Stomach (tissue), 8 donors: ENCODE measurements at regions not wholly inside any gene's neighbourhood (a gene's known extent, or its start where the extent isn't known, plus 50 kb on each side); places are given as distances from the start of the nearest gene placed in this dataset.

Experiments used
- DNase-seq, 2 donors: peaks; one replicate each; pipeline versions ENCODE4 v3.0.0 to v3.0.0-alpha.2; 2013 to 2019
- H3K27ac ChIP-seq, 5 donors: fragments of 200-600 bp in 4 of 5; sonication (generic) in 4 of 5; one replicate each; pipeline ENCODE4 v1.5.1; 2013 to 2019; ENCODE audit warnings: mild to moderate bottlenecking in 1 of 5, moderate library complexity in 1 of 5
- H3K27me3 ChIP-seq, 3 donors: fragments of 200-600 bp; sonication (generic); one replicate each; pipeline ENCODE4 v1.5.1; 2017 to 2019; ENCODE audit warnings: mixed run types in 1 of 3
- H3K36me3 ChIP-seq, 4 donors: fragments of 200-600 bp; sonication (generic); 1 replicate in 3 of 4; 2 replicates in 1 of 4; pipeline ENCODE4 v1.5.1; 2016 to 2019
- H3K4me1 ChIP-seq, 4 donors: fragments of 200-600 bp; sonication (generic); one replicate each; pipeline ENCODE4 v1.5.1; 2016 to 2019
- H3K4me3 ChIP-seq, 4 donors: fragments of 200-600 bp; sonication (generic) in 3 of 4; one replicate each; pipeline ENCODE4 v1.5.1; 2016 to 2019; ENCODE audit warnings: mild to moderate bottlenecking in 1 of 4
- H3K9me3 ChIP-seq, 4 donors: fragments of 200-600 bp; sonication (generic); one replicate each; pipeline ENCODE4 v1.5.1; 2016 to 2019
- EP300 ChIP-seq: sonication (generic); formaldehyde crosslinking; IDR thresholded peaks from one replicate; pipeline ENCODE4 v1.6.1; 2017; ENCODE audit warnings: antibody characterized with exemption
- POLR2A ChIP-seq, 4 donors: fragments of 450-650 bp; IDR thresholded peaks; one replicate each; pipeline ENCODE4 v1.6.1; 2016; ENCODE audit warnings: antibody characterized with exemption in 4 of 4, control low read depth in 2 of 4, mild to moderate bottlenecking in 1 of 4, moderate library complexity in 1 of 4
- POLR2AphosphoS5 ChIP-seq, 3 donors: sonication (generic); formaldehyde crosslinking; IDR thresholded peaks; one replicate each; pipeline ENCODE4 v1.6.1; 2016; ENCODE audit warnings: antibody characterized with exemption in 3 of 3
- WGBS, 5 donors: extraction: QIAGEN DNeasy Blood & Tissue Kit in 3 of 5; methylation state at CpG; one replicate each; pipeline versions ENCODE4 v1.1.5 to v1.1.7; 2013 to 2018; 5-methylcytosine and 5-hydroxymethylcytosine counted together
- intact Hi-C: fragments of 100-400 bp; cut with DNase I; formaldehyde crosslinking; loops from one replicate; pipeline ENCODE4 v1.15.1; 2023; ENCODE audit warnings: low total_unique reads
- TF ChIP-seq, protein P1 (sequence below), 7 experiments: fragments of 450-650 bp in 4 of 7; fragments of 200-600 bp in 3 of 7; sonication (generic) in 3 of 7; IDR thresholded peaks; one replicate each; pipeline ENCODE4 v1.5.1; 2016 to 2019; ENCODE audit warnings: antibody characterized with exemption in 7 of 7, control low read depth in 2 of 7, mild to moderate bottlenecking in 1 of 7
- donor health status: healthy with polysubstance abuse.
- donor health status: Bipolar disorder and iron deficiency.
- donor health status: healthy.

DNA sequence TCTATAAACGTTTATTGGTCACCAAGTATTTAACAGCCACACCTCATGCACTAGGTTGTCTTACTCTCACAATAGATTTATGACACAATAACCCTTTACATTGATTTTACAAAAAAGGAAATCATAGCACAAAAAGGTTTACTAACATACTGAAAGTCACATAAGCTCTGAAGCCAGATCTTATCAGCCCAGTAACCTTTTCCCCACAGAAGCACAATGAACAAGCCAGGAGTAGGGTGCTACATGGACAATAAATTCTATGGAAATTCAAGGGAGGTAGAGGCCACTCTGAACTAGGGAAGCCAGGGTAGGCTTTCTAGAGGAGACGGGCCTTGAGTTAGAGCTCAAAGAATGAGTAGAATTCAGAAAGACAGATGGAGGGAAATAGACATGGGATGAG is 633.5 kb upstream of the CADM1 start:
- no peaks in the 10 kb centered on the region for H3K4me1 ChIP-seq
- intact Hi-C loops = no loop called here
- 23 to 50% (median 44%) methylated on average over 2 of the region's 2 CpGs for WGBS, 5 donors
- H3K36me3 ChIP-seq = no peaks in the 10 kb centered on the region
- peaks cover 0 to 15% (median 0%) of the 10 kb centered on the region in 3 donors for H3K27me3 ChIP-seq
- no peak overlapping the region for H3K27ac ChIP-seq
- H3K4me3 ChIP-seq = no peak overlapping the region
- no peak for DNase-seq
- H3K9me3 ChIP-seq = no peaks in the 10 kb centered on the region
- TF ChIP-seq EP300 = no peak
- TF ChIP-seq POLR2A (IDR thresholded peaks at IDR 0.05) = no peak

DNA sequence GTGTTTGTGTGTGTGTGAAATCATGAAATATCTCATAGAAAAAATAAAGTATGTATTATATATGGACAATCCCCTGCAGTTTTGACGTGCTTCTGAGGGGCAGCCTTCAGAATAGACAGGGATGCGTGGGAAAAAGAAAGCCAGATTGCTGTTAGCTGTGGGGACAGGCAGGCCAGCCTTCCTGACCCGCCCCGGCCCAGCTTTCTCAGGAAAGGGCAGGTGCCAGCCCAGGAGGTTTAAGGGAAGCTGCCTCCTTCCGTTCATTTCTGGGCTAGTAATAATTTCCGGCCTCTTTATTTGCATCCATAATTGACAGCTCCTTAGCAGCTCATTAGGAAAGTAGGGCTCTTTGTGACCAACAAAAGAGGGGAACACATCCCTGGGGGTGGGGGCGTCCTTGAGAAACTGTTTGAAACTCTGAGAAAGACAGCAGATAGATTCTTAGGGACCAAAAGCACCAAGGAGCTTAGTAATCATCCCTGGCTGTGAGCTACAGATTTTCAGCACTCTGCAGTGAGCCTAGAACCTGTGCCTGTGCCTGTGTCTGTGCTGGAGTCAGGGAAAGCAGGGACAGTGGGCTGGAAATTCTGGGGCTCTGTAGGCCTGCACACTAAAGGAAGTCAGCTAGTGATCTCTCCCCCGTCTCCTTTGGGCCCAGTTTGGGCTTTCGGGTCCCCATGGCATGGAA is 632.9 kb upstream of the CADM1 start:
- 56 to 73% (median 64%) methylated on average over 9 of the region's 9 CpGs for WGBS, 5 donors
- H3K9me3 ChIP-seq = no peaks in the 10 kb centered on the region
- no peak overlapping the region for H3K27ac ChIP-seq
- peaks cover 0 to 15% (median 0%) of the 10 kb centered on the region in 3 donors for H3K27me3 ChIP-seq
- intact Hi-C loops = no loop called here
- TF ChIP-seq POLR2AphosphoS5 (IDR thresholded peaks at IDR 0.05) (no peak), POLR2A (IDR thresholded peaks at IDR 0.05) (no peak), EP300 (no peak)
- TF ChIP-seq, protein P1, sequence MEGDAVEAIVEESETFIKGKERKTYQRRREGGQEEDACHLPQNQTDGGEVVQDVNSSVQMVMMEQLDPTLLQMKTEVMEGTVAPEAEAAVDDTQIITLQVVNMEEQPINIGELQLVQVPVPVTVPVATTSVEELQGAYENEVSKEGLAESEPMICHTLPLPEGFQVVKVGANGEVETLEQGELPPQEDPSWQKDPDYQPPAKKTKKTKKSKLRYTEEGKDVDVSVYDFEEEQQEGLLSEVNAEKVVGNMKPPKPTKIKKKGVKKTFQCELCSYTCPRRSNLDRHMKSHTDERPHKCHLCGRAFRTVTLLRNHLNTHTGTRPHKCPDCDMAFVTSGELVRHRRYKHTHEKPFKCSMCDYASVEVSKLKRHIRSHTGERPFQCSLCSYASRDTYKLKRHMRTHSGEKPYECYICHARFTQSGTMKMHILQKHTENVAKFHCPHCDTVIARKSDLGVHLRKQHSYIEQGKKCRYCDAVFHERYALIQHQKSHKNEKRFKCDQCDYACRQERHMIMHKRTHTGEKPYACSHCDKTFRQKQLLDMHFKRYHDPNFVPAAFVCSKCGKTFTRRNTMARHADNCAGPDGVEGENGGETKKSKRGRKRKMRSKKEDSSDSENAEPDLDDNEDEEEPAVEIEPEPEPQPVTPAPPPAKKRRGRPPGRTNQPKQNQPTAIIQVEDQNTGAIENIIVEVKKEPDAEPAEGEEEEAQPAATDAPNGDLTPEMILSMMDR (IDR thresholded peaks at IDR 0.05) = no peak
- DNase-seq = no peak
- no peak overlapping the region for H3K4me3 ChIP-seq
- no peaks in the 10 kb centered on the region for H3K4me1 ChIP-seq
- H3K36me3 ChIP-seq = no peaks in the 10 kb centered on the region

DNA sequence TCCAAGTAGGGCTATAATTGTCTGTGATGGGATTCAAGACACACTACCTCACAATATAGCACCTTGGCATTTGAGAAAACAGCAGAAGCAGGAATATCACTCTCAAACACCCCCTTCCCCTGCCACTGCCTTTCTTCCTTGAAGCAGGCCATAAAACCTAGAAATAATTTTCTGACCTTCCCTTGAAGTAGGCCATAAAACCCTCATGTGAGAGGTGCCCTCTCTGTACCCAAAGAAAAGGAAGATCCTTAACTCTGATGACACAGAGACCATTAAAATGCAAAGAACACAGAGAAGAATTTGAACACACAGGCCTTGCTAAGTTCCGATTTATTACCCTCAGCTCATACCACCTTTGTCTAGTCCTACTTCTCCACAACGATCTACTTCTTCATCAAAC is 631.7 kb upstream of the CADM1 start:
- Histone ChIP-seq H3K27me3 (peaks cover 0 to 14% (median 0%) of the 10 kb centered on the region in 3 donors), H3K36me3 (no peaks in the 10 kb centered on the region), H3K4me1 (no peaks in the 10 kb centered on the region), H3K9me3 (no peaks in the 10 kb centered on the region), H3K27ac (no peak overlapping the region), H3K4me3 (no peak overlapping the region)
- WGBS, 5 donors = 83 to 94% (median 87%) methylated on average over 2 of the region's 2 CpGs
- intact Hi-C loops = no loop called here
- no peak for DNase-seq
- TF ChIP-seq POLR2AphosphoS5 (IDR thresholded peaks at IDR 0.05) (no peak), POLR2A (IDR thresholded peaks at IDR 0.05) (no peak), EP300 (no peak)
- TF ChIP-seq, protein P1 (IDR thresholded peaks at IDR 0.05) = no peak

DNA sequence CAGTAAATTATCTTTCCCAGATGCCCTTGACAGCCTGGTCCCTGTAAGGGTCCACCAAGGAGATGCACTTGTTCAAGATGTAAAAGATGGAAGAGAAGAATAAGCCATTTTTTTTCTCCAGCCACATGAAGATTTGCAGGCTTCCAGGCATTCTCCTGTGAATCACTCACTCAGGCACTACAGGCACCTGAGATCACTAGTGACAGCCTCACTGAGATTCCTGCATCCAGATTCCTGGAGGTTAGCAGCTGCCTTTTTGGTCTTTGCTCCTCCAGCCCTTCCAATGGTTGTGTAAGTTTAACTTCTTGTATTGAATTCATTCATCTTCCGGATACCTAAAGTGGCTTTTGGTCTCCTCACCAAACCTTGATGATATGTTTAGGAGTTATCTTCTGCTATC is 630.2 kb upstream of the CADM1 start:
- Histone ChIP-seq H3K4me1 (no peaks in the 10 kb centered on the region), H3K27ac (no peak overlapping the region), H3K4me3 (no peak overlapping the region), H3K27me3 (peaks cover 0 to 8% (median 0%) of the 10 kb centered on the region in 3 donors), H3K36me3 (no peaks in the 10 kb centered on the region), H3K9me3 (no peaks in the 10 kb centered on the region)
- DNase-seq = no peak
- 90 to 95% (median 92%) methylated on average over 1 of the region's 1 CpG for WGBS, 5 donors
- intact Hi-C loops = no loop called here
- no peak for TF ChIP-seq EP300
- TF ChIP-seq POLR2A (IDR thresholded peaks at IDR 0.05) = no peak
- no peak for TF ChIP-seq POLR2AphosphoS5 (IDR thresholded peaks at IDR 0.05)
- TF ChIP-seq, protein P1 (IDR thresholded peaks at IDR 0.05) = no peak

DNA sequence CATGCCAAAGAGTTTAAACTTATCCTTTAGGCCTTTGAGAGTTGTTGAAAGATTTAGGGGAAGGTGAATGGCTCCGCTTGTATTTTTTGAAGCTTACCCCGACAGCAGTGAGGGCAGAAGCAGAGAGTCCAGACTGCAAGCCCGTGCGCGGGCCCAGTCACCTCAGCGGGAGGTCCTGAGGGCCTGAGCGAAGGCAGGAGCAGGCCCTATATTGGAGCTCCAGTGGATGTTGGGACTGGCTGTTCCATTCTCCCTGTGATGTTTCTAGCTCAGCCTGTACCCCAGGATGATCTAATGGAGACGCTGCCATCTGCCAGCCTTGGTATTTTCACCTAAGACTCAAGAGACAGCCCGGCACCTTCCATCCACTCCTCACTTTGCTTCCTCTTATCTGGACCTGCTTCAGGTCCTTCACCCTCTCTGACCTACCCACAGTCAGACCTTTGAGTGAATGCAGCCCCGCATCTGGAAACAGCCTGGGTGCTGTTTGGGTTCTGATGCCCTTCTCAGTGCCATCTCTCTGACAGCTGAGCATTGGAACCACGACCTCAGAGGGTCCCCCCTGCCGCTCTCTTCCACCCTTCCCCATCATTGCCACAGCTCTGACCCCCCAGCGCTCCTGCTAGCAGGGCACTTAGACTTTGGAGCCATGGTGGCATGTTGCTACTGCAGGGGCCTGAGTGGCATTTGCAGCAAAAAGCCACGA is 628.2 kb upstream of the CADM1 start:
- Histone ChIP-seq H3K4me1 (no peaks in the 10 kb centered on the region), H3K4me3 (no peak overlapping the region), H3K36me3 (no peaks in the 10 kb centered on the region), H3K27me3 (no peaks in the 10 kb centered on the region), H3K9me3 (no peaks in the 10 kb centered on the region), H3K27ac (no peak overlapping the region)
- 84 to 88% (median 86%) methylated on average over 12 to 14 of the region's 14 CpGs for WGBS, 5 donors
- DNase-seq = no peak
- intact Hi-C loops = no loop called here
- TF ChIP-seq EP300 (no peak), POLR2A (IDR thresholded peaks at IDR 0.05) (no peak), POLR2AphosphoS5 (IDR thresholded peaks at IDR 0.05) (no peak)
- TF ChIP-seq, protein P1 (IDR thresholded peaks at IDR 0.05) = no peak
